ENCODE measurements at regions not wholly inside any gene's neighbourhood (a gene's known extent, or its start where the extent isn't known, plus 50 kb on each side); places are given as distances from the start of the nearest gene placed in this dataset.

DNA sequence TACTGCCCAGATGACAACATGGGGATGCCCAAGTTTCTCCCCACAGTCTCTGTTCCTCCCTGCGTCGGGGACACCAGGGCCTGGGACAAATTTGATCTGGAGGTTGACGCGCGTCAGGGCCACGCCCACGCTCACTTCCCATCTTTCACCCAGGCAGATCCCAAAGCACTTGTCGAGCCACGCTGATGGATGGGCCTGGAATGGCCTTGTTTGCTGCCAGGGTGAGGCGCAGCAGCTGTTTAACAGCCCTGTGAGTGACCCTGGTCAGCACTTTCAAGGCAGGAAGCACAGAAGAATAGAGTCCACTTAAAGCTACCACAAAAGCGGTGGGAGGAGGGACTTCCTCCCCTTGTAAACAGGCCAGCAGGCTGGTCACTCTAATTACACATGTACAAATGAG lies 324.7 kb upstream of the JARID2 start:
- TF ChIP-seq, protein P1, sequence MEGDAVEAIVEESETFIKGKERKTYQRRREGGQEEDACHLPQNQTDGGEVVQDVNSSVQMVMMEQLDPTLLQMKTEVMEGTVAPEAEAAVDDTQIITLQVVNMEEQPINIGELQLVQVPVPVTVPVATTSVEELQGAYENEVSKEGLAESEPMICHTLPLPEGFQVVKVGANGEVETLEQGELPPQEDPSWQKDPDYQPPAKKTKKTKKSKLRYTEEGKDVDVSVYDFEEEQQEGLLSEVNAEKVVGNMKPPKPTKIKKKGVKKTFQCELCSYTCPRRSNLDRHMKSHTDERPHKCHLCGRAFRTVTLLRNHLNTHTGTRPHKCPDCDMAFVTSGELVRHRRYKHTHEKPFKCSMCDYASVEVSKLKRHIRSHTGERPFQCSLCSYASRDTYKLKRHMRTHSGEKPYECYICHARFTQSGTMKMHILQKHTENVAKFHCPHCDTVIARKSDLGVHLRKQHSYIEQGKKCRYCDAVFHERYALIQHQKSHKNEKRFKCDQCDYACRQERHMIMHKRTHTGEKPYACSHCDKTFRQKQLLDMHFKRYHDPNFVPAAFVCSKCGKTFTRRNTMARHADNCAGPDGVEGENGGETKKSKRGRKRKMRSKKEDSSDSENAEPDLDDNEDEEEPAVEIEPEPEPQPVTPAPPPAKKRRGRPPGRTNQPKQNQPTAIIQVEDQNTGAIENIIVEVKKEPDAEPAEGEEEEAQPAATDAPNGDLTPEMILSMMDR (IDR thresholded peaks at IDR 0.05): peak in 1 of 6 experiments; percentile 11
- peak; percentile 79 to 89 for TF ChIP-seq POLR2AphosphoS5 (IDR thresholded peaks at IDR 0.05)
- peak; percentile 54 to 61 (median 59) for TF ChIP-seq EP300 (IDR thresholded peaks at IDR 0.05)
- peak in 1 of 4 donors; percentile 37 for TF ChIP-seq POLR2A (IDR thresholded peaks at IDR 0.05)

Measured in upper lobe of left lung (tissue), 4 donors.